HG03045 (cell line): ENCODE measurements at regions not wholly inside any gene's neighbourhood (a gene's known extent, or its start where the extent isn't known, plus 50 kb on each side); places are given as distances from the start of the nearest gene placed in this dataset.

Experiments used
- ATAC-seq: cut with Tn5 transposase; IDR thresholded peaks from one replicate; pipeline ENCODE4 v1.9.1; 2021; ENCODE audit warnings: mild to moderate bottlenecking, moderate library complexity; ENCODE audit not compliant: unreplicated experiment

DNA sequence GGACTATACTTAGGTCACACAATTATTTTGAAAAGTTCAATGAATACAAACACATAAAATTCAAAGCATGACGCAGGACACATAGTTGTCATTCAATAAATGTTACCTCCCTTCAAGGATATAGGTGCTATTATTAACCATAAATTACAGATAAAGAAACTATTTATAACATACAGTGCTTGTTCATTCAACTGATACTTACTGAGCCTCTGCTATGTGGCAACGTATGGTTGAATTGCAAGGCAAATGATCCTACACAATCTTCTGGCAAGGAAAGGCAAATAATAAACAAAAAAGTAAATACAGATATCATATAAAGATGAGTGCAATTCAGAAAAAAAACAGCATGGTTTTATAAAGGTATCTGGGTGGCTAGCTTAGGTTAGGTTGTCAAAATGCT lies 614.7 kb downstream of the LTN1 start:
- ATAC-seq: no peak

DNA sequence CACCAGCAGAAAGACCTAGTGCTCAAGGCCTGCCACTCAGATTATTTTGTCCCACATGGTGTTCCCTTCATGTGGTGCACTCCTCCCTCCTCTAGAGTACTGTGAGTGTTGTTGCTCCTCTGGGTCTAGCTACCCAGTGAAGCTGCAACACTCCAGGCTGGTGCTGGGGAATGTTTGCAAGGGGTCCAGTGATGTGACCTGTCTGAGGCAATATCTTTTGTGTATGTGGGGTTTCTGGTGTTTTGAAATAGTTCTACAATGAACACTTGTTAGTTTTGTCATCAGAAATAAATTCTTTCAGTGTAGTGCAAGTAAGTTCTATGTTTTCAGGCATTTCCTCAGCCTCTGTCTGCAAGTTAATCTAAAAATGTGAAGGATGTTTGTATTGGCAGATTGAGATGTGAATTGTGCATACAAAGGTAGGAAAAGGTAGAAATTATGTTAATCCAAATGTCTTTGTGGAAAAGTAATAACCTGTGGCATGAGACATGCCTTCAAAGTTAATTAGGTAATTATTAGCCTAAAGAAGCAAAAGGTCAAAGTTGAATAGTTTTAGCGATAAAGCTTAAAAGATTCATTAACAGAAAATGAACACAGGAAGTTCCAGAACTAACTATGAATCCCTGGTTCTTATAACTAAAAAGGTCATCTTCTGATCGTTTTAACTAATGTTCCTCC lies 616.8 kb downstream of the LTN1 start:
- no peak for ATAC-seq

DNA sequence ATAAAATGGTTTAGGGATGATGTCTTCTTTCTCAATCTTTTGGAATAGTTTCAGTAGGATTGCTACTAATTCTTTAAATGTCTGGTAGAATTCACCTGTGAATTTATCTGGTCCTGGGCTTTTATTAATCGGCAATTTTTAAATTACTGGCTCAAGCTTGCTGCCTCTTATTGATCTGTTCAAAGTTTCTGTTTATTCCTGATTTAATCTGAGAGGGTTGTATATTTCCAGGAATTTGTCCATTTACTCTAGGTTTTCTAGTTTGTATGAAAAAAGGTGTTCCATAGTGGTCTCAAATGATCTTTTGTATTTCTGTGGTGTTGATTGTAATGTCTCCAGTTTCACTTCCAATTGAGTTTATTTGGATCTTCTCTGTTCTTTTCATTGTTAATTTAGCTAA lies 617.8 kb downstream of the LTN1 start:
- no peak for ATAC-seq

DNA sequence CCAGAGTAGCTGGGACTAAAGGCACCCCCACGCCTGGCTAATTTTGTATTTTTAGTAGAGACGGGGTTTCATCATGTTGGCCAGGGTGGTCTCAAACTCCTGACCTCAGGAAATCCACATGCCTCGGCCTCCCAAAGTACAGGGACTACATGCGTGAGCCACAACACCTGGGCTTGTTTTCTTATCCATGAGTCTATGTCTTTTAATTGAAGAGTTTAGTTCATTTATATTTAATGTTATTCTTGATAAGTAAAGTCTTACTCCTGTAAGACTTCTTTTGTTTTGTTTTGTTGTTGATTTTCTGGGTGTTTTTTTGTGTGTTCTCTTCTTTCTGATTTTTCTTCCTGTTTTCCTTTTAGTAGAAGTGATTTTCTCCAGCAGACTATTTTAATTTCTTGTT lies 621.0 kb downstream of the LTN1 start:
- ATAC-seq: no peak

DNA sequence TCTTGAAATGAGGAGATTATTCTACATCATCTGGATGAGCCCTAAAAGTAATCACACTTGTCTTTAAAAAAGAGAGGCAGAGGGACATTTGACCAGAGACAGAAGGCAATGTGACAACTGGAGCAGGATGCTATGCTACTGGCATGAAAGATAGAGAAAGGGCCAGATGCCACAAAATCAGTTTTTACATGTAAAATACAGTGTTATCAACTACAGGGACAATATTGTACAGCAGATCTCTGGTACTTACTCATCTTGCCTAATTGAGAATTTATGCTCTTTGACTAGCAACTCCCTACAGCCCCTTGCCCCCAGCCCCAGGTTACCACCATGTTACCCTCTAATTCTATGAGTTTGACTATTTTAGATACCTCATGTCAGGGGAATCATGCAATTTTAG lies 633.4 kb downstream of the LTN1 start:
- no peak for ATAC-seq

DNA sequence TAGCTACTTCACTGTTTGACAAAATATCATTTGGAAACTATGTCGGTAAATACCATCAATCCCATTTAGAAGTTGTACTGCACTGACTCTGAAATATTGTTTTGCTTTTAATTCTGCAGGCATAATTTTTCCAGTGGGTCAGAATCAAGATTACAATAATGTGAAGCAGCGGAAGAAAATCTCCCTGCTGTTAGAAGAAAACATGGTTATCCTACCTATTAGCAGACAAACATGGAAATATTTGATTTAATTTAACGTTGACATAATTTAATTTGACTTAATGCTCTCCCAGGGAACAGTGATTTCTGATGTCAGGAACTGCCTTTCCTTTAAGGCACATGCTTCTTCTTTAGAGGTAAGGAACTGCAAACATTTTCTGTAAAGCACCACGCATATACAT lies 634.0 kb downstream of the LTN1 start:
- no peak for ATAC-seq

DNA sequence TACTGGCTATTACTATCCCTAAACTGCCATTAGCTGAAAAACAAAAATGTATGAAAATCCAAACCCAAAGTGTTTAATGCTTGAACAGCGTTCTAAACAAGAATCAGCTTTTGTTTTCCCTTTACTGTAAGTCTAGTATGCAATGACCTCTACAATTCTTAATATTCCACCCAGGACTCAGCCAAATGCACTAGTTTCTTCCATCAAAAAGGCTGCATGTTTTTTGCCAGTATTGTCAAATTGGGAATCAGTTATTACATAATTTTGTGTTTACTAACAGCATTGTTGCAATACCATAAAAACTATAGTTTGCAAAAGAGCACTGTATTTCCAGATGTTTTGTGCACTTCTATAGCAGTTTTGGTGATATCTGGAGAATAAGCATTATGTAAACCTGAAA lies 634.5 kb downstream of the LTN1 start:
- ATAC-seq: no peak

DNA sequence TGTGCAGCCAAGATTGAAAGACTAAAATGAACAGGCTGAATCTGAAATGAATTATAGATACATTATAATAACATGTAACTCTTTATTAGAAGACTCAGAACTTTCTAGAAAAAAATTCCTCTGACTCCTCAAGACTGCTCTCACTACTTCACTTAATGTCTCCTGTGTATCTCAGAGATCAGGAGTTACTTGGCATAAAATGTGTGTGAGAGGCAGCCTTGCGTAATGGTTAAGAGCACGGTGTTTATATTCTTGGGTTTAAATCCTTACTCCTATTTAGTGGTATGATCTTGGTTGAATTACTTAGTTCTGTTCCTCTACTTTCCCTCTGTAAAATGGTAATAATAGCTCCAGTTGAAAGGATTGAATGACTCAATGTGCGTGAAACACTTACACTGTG lies 634.9 kb downstream of the LTN1 start:
- no peak for ATAC-seq

DNA sequence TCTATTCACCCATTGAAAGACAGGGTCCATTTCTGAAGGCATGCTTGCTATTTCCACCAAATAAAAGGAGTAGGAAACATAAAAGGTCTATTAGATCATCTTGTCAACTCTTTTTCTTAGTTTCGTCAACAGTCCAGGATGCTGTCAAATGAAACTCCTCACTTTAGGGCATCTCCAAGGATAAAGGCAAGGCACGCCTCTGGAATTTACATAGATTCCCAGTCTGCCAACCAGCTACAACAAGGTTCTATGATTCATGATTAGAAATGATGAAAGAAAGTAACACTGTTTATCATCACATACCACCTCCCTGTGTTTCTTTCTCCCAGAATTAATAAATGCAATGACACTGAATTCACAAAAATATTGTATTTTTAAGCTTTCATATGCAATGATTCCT lies 636.3 kb downstream of the LTN1 start:
- no peak for ATAC-seq

DNA sequence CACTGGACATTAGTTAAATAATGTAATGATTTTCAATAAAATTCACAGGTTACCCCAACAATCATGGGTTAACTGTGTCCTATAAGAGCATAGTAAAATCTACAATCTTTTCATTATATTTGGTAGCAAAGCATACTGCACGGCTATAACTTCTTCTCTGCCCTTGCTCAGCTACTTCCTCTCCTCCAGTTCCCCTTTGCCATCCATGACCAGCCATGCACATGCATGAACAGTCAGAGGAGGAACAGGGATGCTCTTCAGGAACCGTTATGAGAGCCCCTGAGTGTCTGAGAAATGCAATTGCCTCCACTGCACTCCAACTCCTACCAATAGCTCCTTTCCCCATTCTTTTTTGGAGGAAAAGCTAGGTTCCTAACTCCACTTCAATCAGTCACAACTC lies 646.7 kb downstream of the LTN1 start:
- ATAC-seq: no peak

DNA sequence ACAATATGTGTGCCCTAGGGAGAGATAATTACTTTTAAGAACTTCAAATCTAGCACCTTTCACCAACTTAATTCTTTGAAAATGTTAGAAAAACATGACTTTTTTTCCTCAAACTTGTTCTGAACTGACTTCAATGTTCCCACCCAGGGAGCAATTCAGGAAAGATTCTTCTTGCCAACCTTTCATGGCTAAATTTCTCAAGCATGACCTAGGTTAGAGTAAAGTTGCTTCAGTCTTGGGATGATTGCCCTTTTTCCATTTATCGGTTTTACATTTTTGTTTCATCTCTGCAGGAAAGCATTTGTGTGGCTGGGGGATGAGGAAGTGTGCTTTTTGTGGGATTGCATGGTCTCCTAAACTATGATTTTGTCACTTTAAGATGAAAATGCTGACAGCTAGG lies 647.7 kb downstream of the LTN1 start:
- no peak for ATAC-seq

DNA sequence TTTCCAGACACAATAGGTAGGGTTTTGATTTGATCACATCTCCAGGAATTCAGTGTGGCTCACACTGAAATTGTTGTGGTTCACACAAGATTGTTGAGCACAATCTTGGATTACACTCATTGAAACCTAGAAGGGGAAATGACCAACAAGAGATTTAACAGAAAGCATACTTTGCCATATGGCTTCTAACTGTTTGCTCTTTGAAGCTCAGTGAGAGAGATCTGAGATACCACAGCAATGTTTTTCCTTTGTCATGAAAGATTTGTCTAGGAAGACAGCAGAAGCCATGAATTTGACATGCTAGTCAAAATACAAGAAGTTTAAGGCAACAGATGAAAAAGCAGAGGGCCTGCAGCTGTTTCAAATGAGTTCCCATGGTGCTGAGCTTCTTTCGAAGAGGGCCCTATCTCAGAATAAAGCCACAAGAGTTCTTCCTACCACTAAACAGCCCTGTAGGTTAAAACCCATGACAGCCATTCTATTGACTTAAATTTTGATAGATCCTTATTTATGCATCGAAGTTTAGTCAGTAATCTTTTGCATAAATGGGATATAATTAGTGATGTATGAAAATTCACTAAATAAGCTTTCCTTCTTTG lies 650.4 kb downstream of the LTN1 start:
- ATAC-seq: no peak

DNA sequence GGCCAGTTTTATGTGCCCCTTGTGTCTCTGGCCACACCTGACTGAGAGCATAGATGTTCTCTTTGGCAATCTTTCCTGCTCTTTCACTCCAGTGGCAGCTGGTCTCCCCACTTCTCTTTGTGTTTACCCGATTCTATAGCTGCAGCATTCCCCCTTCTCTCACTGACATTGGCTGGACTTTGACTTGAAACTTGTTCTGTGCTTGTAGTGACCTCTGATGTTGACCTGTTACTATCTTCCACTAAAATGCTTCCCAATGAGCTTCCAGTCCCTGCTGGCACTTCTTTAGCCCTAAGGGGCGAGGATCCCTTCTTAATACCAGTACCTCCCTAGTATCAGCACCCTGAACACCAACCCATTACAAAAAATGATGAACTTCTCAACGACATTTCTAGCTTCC lies 653.3 kb downstream of the LTN1 start:
- ATAC-seq: no peak

DNA sequence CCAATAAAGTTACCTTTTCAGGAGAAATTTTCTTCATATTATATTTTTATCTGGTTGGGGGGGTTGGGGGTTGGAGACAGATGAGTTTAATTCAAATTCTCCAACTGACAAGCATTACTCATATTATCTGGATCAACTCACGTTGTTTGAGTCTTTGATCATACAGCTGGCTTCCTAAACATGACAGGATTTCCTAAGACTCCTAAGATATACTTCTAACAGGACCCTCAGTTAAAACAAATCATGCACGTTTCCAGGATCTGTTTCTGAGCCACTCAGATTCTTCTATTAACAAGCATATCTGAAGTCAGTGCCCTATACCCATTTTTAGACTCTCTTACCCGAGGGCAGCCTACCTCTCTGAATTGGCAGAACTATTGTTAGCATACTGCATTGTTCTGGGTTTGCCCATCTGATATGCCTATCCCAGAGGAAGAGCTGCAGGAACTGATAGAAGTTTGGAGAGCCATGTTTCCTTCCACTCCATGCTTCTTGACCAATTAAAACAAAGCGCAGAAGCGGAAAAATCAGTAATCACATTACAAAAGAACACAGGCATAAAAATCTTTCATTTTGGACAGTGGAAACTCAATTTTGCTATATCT lies 653.9 kb downstream of the LTN1 start:
- ATAC-seq: no peak

DNA sequence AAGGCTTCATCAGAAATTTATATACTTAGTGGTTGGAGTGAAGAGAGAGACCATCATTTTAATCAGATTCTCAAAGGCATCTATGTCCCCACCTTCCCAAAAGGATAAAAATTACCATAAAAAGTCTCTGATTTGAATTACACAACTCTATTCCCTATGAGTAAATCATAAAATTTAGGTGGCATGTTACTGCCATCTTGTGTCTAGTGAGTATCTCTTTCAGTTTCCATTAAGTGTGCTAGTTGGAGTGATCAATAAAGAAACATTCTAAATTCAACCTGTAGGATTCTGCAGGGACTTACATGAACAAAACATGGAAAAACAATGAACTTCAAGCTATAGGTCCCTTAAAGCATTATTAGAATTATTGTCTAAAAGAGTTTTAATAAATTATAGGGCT lies 655.4 kb downstream of the LTN1 start:
- no peak for ATAC-seq

DNA sequence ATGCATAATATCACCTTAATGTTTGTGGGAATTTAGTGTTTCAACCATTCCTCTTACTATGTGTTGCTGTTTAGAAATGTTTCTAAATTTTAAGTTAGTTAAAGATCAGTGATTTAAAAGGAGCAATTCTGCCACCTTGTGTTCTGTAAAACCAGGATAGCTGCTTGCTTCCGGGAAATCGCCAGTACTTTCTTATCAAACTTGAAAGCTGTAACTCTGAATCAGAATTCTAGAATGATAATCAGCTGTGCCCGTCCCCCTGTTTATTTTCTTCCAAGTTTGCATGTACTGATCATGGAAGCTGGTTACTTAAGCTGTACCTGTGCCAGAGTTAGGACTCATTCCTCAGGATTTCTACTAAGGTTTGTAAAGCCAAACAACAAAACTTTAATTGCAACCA lies 656.4 kb downstream of the LTN1 start:
- no peak for ATAC-seq

DNA sequence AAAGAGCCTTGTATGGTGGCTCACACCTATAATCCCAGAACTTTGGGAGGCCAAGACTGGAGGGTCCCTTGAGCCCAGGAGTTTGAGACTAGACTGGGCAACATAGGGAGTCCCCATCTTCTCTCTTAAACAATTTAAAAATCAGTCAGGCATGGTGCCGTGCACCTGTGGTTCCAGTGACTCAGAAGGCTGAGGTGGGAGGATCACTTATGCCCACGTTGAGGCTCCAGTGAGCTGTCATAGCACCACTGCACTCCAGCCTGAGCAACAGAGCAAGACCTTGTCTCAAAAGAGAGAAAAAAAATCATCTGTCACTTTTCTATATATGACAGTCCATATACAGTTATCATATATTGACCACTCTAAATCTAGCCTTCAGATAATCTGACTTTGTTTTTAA lies 658.3 kb downstream of the LTN1 start:
- peak; percentile 49 for ATAC-seq

DNA sequence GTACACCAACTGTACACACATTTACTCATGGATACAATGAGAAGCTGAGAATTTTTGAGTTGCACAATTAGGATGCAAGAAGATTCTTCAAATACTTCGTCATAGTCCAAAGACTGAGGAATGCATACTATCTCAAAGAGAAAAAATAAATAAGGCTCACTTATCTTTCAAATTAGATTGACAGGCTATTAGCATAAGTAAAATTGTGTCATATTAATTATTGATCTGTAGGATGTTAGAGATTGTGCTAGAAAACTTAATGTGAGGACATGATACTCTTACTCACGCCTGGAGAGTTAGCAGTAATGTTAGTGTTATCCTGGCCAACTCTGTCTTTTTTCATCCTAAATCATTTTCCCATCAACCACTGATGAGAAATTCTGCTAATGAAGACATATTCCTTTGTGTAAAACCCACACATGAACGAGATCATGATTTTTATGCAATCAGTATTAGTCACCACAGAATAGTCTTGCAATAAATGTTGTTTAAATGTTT lies 659.0 kb downstream of the LTN1 start:
- no peak for ATAC-seq

DNA sequence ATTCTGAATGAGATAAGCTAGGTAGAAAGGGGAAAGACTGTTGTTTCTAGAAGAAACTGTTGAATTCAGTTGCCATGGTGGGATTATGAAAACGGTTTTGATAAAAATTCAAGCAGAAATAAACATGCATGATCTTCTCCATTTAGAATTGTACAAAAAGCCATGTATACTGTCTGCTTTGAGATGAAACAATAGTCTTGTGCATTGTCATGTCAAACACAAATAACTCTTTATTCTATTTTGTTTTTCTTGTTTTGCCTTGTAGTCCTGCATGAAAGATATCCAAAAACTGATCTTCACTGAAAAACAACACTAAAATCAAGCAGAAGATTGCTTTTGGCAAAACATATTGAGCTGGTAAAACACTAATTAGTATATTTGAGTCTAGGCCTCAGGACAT lies 659.9 kb downstream of the LTN1 start:
- ATAC-seq: no peak

DNA sequence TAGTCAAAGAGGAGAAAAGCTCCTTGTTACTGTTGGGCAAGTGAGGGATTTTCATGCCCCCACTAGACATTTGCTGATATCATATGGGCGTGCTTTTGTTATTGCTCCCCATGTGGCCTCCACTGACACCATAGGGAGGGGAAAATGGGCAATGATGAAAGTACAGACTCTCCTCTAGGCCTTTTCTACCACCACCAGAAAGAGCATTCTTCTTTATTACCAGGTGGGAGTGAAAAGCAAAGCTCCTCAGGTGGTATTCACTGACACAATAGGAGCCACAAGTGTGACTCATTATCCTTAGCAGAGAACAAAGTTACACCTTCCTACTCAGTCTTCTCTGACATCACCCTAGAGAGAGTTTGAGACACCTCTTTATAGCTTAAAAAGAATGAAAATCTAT lies 667.1 kb downstream of the LTN1 start:
- no peak for ATAC-seq

DNA sequence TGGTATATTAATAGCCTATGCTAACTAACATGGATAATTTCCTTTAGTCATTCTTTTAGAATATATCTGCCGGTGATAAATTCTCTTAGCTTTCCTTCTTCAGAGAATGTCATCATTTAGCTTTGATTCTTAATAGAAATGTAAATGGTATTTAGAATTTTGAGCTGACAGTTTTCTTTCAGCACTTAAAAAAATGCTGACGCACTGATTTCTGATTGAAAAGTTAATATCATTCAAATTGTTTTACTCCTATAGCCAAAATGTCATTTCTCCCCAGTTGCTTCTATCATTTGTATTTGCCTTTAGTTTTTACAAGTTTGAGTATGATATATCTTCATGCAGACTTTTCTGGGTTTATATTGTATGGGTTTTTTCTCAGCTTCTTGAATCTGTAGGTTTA lies 668.0 kb downstream of the LTN1 start:
- no peak for ATAC-seq

DNA sequence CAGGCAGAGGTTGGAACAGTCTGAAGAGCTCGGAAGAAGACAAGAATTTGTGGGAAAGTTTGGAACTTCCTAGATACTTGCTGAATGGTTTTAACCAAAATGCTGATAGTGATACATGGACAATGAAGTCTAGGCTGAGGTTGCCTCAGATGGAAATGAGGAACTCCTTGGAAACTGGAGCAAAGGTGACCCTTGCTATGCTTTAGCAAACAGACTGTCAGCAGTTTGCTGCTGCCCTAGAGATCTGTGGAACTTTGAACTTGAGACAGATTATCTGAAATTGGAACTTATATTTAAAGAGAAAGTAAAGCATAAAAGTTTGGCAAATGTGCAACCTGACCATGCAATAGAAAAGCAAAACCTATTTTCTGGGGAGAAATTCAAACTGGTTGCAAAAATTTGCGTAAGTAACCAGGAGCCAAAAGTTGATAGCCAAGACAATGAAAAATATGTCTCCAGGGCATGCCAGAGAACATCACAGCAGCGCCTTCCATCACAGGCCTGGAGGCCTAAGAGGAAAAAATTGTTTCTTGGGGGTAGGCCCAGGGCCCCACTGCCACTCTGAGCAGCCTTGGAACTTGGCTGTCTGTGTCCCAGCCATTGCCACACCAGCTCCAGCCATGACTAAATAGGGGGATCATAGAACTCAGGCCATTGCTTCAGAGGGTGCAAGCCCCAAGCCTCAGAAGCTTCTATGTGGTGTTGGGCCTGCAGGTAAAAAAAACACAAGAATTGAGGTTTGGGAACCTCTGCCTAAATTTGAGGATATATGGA lies 675.3 kb downstream of the LTN1 start:
- ATAC-seq: no peak
